Left lobe of liver (tissue), 2 donors: ENCODE measurements at regions not wholly inside any gene's neighbourhood (a gene's known extent, or its start where the extent isn't known, plus 50 kb on each side); places are given as distances from the start of the nearest gene placed in this dataset.
"Not testable (repeated sequence)": the region's sequence is repeated elsewhere in the genome, so short reads cannot be mapped to it uniquely, and the experiment has no call there.

ENCODE experiments used
- ATAC-seq: fragments of 200-7000 bp; cut with Tn5 transposase; one replicate; pipeline ENCODE4 v1.9.1; 2020; ENCODE audit warnings: mild to moderate bottlenecking, moderate library complexity
- DNase-seq: peaks from one replicate; pipeline ENCODE4 v3.0.0-alpha.2; 2020; ENCODE audit warnings: low spot score
- donor health status: DM: no; HTN: no; CAD: no; lungs with moderate emphysema.
- donor health status: DM: no; HTN: yes; CAD: no.

GRCh38 chr9:110077925-110078324 is 130.0 kb downstream of the C9orf152 start:
- DNase-seq, result no peak
- no peak for ATAC-seq

GRCh38 chr9:110078604-110079003 is 129.4 kb downstream of the C9orf152 start:
- DNase-seq (no peak), ATAC-seq (no peak)

GRCh38 chr9:110081395-110081794 is 126.6 kb downstream of the C9orf152 start:
- DNase-seq, result no peak
- peak; percentile 33 for ATAC-seq

GRCh38 chr9:110083866-110084265 is 124.1 kb downstream of the C9orf152 start:
- no peak for ATAC-seq
- DNase-seq, result no peak

- DNase-seq (no peak), ATAC-seq (no peak)
These were observed 121.4 kb downstream of the C9orf152 start for GRCh38 chr9:110086537-110086936.

GRCh38 chr9:110087605-110088004 is 120.4 kb downstream of the C9orf152 start:
- no peak for ATAC-seq
- no peak for DNase-seq

- DNase-seq (no peak), ATAC-seq (no peak)
These were observed 119.9 kb downstream of the C9orf152 start for GRCh38 chr9:110088099-110088498.

- DNase-seq (no peak), ATAC-seq (peak; percentile 40)
These were observed 118.1 kb downstream of the C9orf152 start for GRCh38 chr9:110089681-110090370.

GRCh38 chr9:110092792-110093191 is 115.2 kb downstream of the C9orf152 start:
- DNase-seq (no peak), ATAC-seq (no peak)

GRCh38 chr9:110093417-110093816 is 114.5 kb downstream of the C9orf152 start:
- no peak for DNase-seq
- ATAC-seq, result no peak

GRCh38 chr9:110093871-110094270 is 114.1 kb downstream of the C9orf152 start:
- DNase-seq, result no peak
- no peak for ATAC-seq

- ATAC-seq, result no peak
These were observed 112.8 kb downstream of the C9orf152 start for GRCh38 chr9:110095161-110095595.

GRCh38 chr9:110095776-110096175 is 112.2 kb downstream of the C9orf152 start:
- ATAC-seq (peak; percentile 21), DNase-seq (no peak)

More at GRCh38 chr9:110095161-110095595, 112.8 kb downstream of the C9orf152 start:
- DNase-seq, result no peak

GRCh38 chr9:110096674-110097073 is 111.3 kb downstream of the C9orf152 start:
- not testable (repeated sequence) for DNase-seq, ATAC-seq

- no peak for ATAC-seq
- DNase-seq, result no peak
These were observed 108.5 kb downstream of the C9orf152 start for GRCh38 chr9:110099236-110100095.

GRCh38 chr9:110101531-110102161 is 106.3 kb downstream of the C9orf152 start:
- no peak for ATAC-seq
- DNase-seq, result no peak

GRCh38 chr9:110103257-110103656 is 104.7 kb downstream of the C9orf152 start:
- ATAC-seq (no peak), DNase-seq (no peak)

GRCh38 chr9:110104261-110104809 is 103.6 kb downstream of the C9orf152 start:
- no peak for ATAC-seq
- DNase-seq, result no peak

- no peak for DNase-seq
- ATAC-seq, result no peak
These were observed 102.9 kb downstream of the C9orf152 start for GRCh38 chr9:110105107-110105506.

- no peak for DNase-seq
- ATAC-seq, result no peak
These were observed 101.3 kb downstream of the C9orf152 start for GRCh38 chr9:110106661-110107060.
